Liver (tissue), 8 donors: ENCODE measurements at regions not wholly inside any gene's neighbourhood (a gene's known extent, or its start where the extent isn't known, plus 50 kb on each side); places are given as distances from the start of the nearest gene placed in this dataset.

Experiments used
- DNase-seq: peaks from one replicate; pipeline ENCODE4 v3.0.0-alpha.2; 2017; ENCODE audit warnings: low spot score
- H3K27ac ChIP-seq, 2 donors: one replicate each; pipeline ENCODE4 v1.7.0; 2013; ENCODE audit warnings: inconsistent platforms in 2 of 2, low read length in 2 of 2, control low read depth in 1 of 2, low read depth in 1 of 2, mild to moderate bottlenecking in 1 of 2
- H3K27me3 ChIP-seq, 4 donors: one replicate each; pipeline versions ENCODE4 v1.6.1 to v1.7.0; 2013; ENCODE audit warnings: low read length in 3 of 4, inconsistent platforms in 1 of 4, mild to moderate bottlenecking in 1 of 4, moderate library complexity in 1 of 4; ENCODE audit not compliant: control insufficient read depth in 4 of 4, insufficient read depth in 4 of 4
- H3K36me3 ChIP-seq, 4 donors: one replicate each; pipeline versions ENCODE4 v1.6.1 to v1.7.0; 2013; ENCODE audit warnings: low read length in 3 of 4, mild to moderate bottlenecking in 3 of 4, low read depth in 1 of 4, moderate library complexity in 1 of 4; ENCODE audit not compliant: control insufficient read depth in 4 of 4, insufficient read depth in 3 of 4
- H3K4me1 ChIP-seq, 4 donors: one replicate each; pipeline versions ENCODE4 v1.6.1 to v1.7.0; 2013; ENCODE audit warnings: low read length in 3 of 4, mild to moderate bottlenecking in 3 of 4, moderate library complexity in 1 of 4; ENCODE audit not compliant: control insufficient read depth in 4 of 4, insufficient read depth in 4 of 4
- H3K4me3 ChIP-seq, 3 donors: one replicate each; pipeline versions ENCODE4 v1.6.1 to v1.7.0; 2013; ENCODE audit warnings: low read length in 3 of 3, control low read depth in 1 of 3, low read depth in 1 of 3, mild to moderate bottlenecking in 1 of 3
- H3K9ac ChIP-seq, 2 donors: one replicate each; pipeline ENCODE4 v1.7.0; 2013; ENCODE audit warnings: low read length in 2 of 2, mild to moderate bottlenecking in 2 of 2, moderate library complexity in 2 of 2, control low read depth in 1 of 2, low read depth in 1 of 2
- H3K9me3 ChIP-seq, 4 donors: one replicate each; pipeline versions ENCODE4 v1.6.1 to v1.7.0; 2013; ENCODE audit warnings: low read length in 3 of 4; ENCODE audit not compliant: control insufficient read depth in 4 of 4
- EGR1 ChIP-seq, 2 donors: IDR thresholded peaks; 2 replicates each; pipeline ENCODE4 v1.6.1; 2016 to 2018; ENCODE audit warnings: antibody characterized with exemption in 2 of 2, low read depth in 2 of 2
- FOXA1 ChIP-seq: IDR thresholded peaks from 2 replicates; pipeline ENCODE4 v1.6.1; 2016; ENCODE audit warnings: antibody characterized with exemption
- FOXA2 ChIP-seq: IDR thresholded peaks from 2 replicates; pipeline ENCODE4 v1.6.1; 2016; ENCODE audit warnings: antibody characterized with exemption
- GABPA ChIP-seq, 2 donors: IDR thresholded peaks in 1 of 2; conservative IDR thresholded peaks in 1 of 2; 2 replicates each; pipeline ENCODE4 v1.6.1; 2016; ENCODE audit warnings: antibody characterized with exemption in 2 of 2, mild to moderate bottlenecking in 1 of 2, moderate library complexity in 1 of 2
- HNF4A ChIP-seq, 2 donors: conservative IDR thresholded peaks; 2 replicates each; pipeline ENCODE4 v1.6.1; 2016; ENCODE audit warnings: antibody characterized with exemption in 2 of 2, mild to moderate bottlenecking in 2 of 2
- HNF4G ChIP-seq: IDR thresholded peaks from 2 replicates; pipeline ENCODE4 v1.6.1; 2016; ENCODE audit warnings: antibody characterized with exemption
- JUND ChIP-seq, 2 donors: IDR thresholded peaks; 2 replicates each; pipeline ENCODE4 v1.6.1; 2016; ENCODE audit warnings: antibody characterized with exemption in 2 of 2
- NR2F2 ChIP-seq: IDR thresholded peaks from 2 replicates; pipeline ENCODE4 v1.6.1; 2016; ENCODE audit warnings: antibody characterized with exemption
- RAD21 ChIP-seq, 2 donors: IDR thresholded peaks; 2 replicates each; pipeline ENCODE4 v1.6.1; 2016; ENCODE audit warnings: antibody characterized with exemption in 2 of 2, mild to moderate bottlenecking in 2 of 2
- RXRA ChIP-seq, 2 donors: IDR thresholded peaks; 2 replicates each; pipeline ENCODE4 v1.6.1; 2017 to 2018; ENCODE audit warnings: antibody characterized with exemption in 2 of 2, mild to moderate bottlenecking in 1 of 2
- SP1 ChIP-seq: IDR thresholded peaks from 2 replicates; pipeline ENCODE4 v1.6.1; 2018; ENCODE audit warnings: antibody characterized with exemption, mild to moderate bottlenecking
- TAF1 ChIP-seq: conservative IDR thresholded peaks from 2 replicates; pipeline ENCODE4 v1.6.1; 2016; ENCODE audit warnings: antibody characterized with exemption, mild to moderate bottlenecking
- YY1 ChIP-seq: IDR thresholded peaks from 2 replicates; pipeline ENCODE4 v1.6.1; 2016; ENCODE audit warnings: antibody characterized with exemption, mild to moderate bottlenecking
- WGBS: extraction: QIAGEN DNeasy Blood & Tissue Kit; methylation state at CpG from one replicate; pipeline ENCODE4 v1.1.7; 2013; 5-methylcytosine and 5-hydroxymethylcytosine counted together
- TF ChIP-seq, protein P1 (sequence below): IDR thresholded peaks from 2 replicates; pipeline ENCODE4 v1.6.1; 2016; ENCODE audit warnings: antibody characterized with exemption
- TF ChIP-seq, protein P2 (sequence below): fragments of 150-350 bp; IDR thresholded peaks from 2 replicates; pipeline ENCODE4 v1.5.1; 2017; ENCODE audit warnings: improper control_type of control experiment, low read depth, low read length; ENCODE audit not compliant: missing input control
- TF ChIP-seq, protein P3 (sequence below): IDR thresholded peaks from 2 replicates; pipeline ENCODE4 v1.6.1; 2016; ENCODE audit warnings: antibody characterized with exemption
- TF ChIP-seq, protein P4 (sequence below): IDR thresholded peaks from 2 replicates; pipeline ENCODE4 v1.6.1; 2016; ENCODE audit warnings: antibody characterized with exemption, mild to moderate bottlenecking
- TF ChIP-seq, protein P5 (sequence below): IDR thresholded peaks from 2 replicates; pipeline ENCODE4 v1.6.1; 2016; ENCODE audit warnings: antibody characterized with exemption
- donor health status: healthy.
- donor health status: healthy.
- donor health status: healthy.
- donor health status: healthy.
- donor health status: healthy.

DNA sequence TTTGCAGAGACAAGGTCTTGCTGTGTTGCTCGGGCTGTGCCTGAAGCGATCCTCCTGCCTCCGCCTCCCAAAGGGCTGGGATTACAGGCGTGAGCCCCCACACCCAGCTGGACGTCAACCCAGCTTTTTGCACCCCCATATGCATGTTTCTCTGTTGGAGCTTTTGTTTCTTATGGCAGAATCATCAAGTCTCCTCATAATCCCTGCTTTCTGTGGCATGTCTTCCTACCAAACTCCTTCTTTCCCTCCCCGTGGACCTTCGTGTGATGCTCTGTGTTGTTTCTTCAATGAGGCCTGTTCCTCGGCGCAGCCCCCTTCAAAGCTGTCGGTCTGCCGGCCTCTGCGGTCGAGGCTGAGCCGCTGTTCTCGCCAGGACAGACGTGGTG, 71.6 kb downstream of the METRNL start:
- Histone ChIP-seq H3K4me1 (peaks cover 0 to 1% (median 0%) of the 10 kb centered on the region in 4 donors), H3K9ac (no peak overlapping the region), H3K9me3 (no peaks in the 10 kb centered on the region), H3K4me3 (no peak overlapping the region), H3K27ac (peak overlapping the region in 1 of 2 donors; percentile 43), H3K27me3 (no peaks in the 10 kb centered on the region), H3K36me3 (no peaks in the 10 kb centered on the region)
- 86% methylated on average over 16 of the region's 16 CpGs for WGBS
- TF ChIP-seq SP1: no peak
- TF ChIP-seq, protein P1, sequence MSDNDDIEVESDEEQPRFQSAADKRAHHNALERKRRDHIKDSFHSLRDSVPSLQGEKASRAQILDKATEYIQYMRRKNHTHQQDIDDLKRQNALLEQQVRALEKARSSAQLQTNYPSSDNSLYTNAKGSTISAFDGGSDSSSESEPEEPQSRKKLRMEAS: no peak
- no peak for TF ChIP-seq YY1
- no peak for TF ChIP-seq RAD21 (IDR thresholded peaks at IDR 0.05)
- TF ChIP-seq, protein P2, sequence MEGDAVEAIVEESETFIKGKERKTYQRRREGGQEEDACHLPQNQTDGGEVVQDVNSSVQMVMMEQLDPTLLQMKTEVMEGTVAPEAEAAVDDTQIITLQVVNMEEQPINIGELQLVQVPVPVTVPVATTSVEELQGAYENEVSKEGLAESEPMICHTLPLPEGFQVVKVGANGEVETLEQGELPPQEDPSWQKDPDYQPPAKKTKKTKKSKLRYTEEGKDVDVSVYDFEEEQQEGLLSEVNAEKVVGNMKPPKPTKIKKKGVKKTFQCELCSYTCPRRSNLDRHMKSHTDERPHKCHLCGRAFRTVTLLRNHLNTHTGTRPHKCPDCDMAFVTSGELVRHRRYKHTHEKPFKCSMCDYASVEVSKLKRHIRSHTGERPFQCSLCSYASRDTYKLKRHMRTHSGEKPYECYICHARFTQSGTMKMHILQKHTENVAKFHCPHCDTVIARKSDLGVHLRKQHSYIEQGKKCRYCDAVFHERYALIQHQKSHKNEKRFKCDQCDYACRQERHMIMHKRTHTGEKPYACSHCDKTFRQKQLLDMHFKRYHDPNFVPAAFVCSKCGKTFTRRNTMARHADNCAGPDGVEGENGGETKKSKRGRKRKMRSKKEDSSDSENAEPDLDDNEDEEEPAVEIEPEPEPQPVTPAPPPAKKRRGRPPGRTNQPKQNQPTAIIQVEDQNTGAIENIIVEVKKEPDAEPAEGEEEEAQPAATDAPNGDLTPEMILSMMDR: no peak
- no peak for DNase-seq

DNA sequence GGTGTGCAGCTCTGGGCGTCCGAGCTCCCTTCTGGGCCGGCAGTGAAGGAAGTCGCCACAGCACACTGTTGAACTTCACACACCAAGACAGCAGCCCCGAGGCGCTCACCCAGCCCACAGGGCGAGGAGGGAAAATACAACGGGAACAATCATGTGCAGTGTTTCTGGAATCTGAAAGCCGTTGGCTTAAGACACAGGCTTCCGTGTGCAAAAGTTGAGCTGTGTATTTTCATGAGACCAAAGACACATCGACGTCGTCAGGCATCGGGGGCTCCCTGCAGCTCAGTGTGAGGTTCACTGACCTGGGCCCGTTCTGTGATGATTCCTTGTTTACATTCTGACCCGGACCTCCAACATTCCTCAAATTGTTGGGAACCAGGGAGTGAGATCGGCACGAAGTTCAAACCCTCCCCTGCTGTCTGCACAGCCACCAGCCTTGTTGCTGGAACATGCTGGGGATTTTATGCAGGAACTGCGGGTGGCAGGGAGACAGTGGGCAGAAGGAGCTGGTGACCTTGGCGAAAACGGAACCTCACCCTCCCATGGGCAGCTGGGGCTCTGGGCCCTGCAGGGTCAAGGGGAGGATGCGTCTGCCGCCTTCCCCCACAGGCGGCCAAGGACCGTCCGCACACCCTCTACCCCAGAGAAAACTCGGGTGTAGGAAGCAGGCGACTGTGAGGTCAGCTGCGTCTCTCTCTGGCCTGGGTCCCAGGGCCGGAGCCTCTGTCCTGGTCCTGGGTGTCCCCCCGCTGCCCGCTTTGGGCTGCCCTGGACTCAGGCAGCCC, 72.2 kb downstream of the METRNL start:
- TF ChIP-seq EGR1 (IDR thresholded peaks at IDR 0.05; ENCODE audit: low read depth in 2 of 2): no peak
- no peak for TF ChIP-seq FOXA1
- TF ChIP-seq, protein P1: peak; percentile 13
- TF ChIP-seq NR2F2: peak; percentile 60
- TF ChIP-seq GABPA (IDR thresholded peaks at IDR 0.05 in 1 of 2, conservative IDR thresholded peaks at IDR 0.05 in 1 of 2): no peak
- no peak for TF ChIP-seq YY1
- TF ChIP-seq, protein P3, sequence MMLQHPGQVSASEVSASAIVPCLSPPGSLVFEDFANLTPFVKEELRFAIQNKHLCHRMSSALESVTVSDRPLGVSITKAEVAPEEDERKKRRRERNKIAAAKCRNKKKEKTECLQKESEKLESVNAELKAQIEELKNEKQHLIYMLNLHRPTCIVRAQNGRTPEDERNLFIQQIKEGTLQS: no peak
- TF ChIP-seq RAD21 (IDR thresholded peaks at IDR 0.05): peak in 1 of 2 donors; percentile 11
- TF ChIP-seq, protein P2: no peak
- TF ChIP-seq, protein P4, sequence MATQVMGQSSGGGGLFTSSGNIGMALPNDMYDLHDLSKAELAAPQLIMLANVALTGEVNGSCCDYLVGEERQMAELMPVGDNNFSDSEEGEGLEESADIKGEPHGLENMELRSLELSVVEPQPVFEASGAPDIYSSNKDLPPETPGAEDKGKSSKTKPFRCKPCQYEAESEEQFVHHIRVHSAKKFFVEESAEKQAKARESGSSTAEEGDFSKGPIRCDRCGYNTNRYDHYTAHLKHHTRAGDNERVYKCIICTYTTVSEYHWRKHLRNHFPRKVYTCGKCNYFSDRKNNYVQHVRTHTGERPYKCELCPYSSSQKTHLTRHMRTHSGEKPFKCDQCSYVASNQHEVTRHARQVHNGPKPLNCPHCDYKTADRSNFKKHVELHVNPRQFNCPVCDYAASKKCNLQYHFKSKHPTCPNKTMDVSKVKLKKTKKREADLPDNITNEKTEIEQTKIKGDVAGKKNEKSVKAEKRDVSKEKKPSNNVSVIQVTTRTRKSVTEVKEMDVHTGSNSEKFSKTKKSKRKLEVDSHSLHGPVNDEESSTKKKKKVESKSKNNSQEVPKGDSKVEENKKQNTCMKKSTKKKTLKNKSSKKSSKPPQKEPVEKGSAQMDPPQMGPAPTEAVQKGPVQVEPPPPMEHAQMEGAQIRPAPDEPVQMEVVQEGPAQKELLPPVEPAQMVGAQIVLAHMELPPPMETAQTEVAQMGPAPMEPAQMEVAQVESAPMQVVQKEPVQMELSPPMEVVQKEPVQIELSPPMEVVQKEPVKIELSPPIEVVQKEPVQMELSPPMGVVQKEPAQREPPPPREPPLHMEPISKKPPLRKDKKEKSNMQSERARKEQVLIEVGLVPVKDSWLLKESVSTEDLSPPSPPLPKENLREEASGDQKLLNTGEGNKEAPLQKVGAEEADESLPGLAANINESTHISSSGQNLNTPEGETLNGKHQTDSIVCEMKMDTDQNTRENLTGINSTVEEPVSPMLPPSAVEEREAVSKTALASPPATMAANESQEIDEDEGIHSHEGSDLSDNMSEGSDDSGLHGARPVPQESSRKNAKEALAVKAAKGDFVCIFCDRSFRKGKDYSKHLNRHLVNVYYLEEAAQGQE: no peak
- TF ChIP-seq RXRA (IDR thresholded peaks at IDR 0.05): peak; percentile 63 to 83
- TF ChIP-seq, protein P5, sequence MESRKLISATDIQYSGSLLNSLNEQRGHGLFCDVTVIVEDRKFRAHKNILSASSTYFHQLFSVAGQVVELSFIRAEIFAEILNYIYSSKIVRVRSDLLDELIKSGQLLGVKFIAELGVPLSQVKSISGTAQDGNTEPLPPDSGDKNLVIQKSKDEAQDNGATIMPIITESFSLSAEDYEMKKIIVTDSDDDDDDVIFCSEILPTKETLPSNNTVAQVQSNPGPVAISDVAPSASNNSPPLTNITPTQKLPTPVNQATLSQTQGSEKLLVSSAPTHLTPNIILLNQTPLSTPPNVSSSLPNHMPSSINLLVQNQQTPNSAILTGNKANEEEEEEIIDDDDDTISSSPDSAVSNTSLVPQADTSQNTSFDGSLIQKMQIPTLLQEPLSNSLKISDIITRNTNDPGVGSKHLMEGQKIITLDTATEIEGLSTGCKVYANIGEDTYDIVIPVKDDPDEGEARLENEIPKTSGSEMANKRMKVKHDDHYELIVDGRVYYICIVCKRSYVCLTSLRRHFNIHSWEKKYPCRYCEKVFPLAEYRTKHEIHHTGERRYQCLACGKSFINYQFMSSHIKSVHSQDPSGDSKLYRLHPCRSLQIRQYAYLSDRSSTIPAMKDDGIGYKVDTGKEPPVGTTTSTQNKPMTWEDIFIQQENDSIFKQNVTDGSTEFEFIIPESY: no peak
- TF ChIP-seq HNF4G: no peak
- TF ChIP-seq SP1: peak; percentile 46
- no peak for TF ChIP-seq HNF4A (conservative IDR thresholded peaks at IDR 0.05)
- TF ChIP-seq TAF1: no peak
- TF ChIP-seq JUND (IDR thresholded peaks at IDR 0.05): no peak
- no peak for TF ChIP-seq FOXA2
- Histone ChIP-seq H3K27ac (peak overlapping the region; percentile 35 to 43), H3K9me3 (no peaks in the 10 kb centered on the region), H3K36me3 (no peaks in the 10 kb centered on the region), H3K27me3 (no peaks in the 10 kb centered on the region), H3K4me3 (no peak overlapping the region), H3K4me1 (peaks cover 0 to 1% (median 0%) of the 10 kb centered on the region in 4 donors), H3K9ac (no peak overlapping the region)
- 59% methylated on average over 32 of the region's 32 CpGs for WGBS
- no peak for DNase-seq
